ENCODE measurements at regions not wholly inside any gene's neighbourhood (a gene's known extent, or its start where the extent isn't known, plus 50 kb on each side); places are given as distances from the start of the nearest gene placed in this dataset.

DNA sequence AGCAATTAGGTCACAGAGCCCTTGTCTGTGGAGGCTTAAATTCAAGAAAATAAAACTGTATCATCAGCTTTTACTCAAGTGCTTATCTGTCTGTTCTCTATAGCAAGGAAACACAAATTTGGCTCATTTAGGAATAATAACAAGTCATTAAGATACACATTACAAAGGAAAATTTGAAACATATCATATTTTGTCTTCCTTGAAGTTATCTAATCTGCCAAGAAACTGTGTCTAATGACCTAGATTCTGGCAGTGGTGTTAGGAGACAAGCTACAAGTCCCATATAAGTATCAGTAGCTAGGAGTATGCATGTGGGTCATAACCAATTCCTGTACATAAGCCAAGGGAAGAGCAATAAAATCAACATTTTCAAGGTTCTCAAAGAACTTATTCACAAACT lies 108.2 kb upstream of the SETMAR start:
- no peak for DNase-seq (ENCODE audit: low spot score)
- H3K36me3 ChIP-seq (ENCODE audit: insufficient read depth, low read length, poor library complexity, severe bottlenecking) = no peaks in the 10 kb centered on the region
- CTCF ChIA-PET = no interaction called here
- no peaks in the 10 kb centered on the region for H3K27me3 ChIP-seq (replicated peaks; ENCODE audit: insufficient read depth, low read depth, low read length, poor library complexity)
- H3K9me3 ChIP-seq (ENCODE audit: low read depth, low read length, poor library complexity, severe bottlenecking) = peaks cover 18% of the 10 kb centered on the region
- POLR2A ChIA-PET (ENCODE audit: low non-redundant PET) = no interaction called here
- H3K4me3 ChIP-seq (ENCODE audit: low read depth, low read length, poor library complexity, severe bottlenecking) = no peak overlapping the region
- no peak overlapping the region for H3K27ac ChIP-seq (ENCODE audit: low read depth, low read length, poor library complexity, severe bottlenecking)
- BruUV-seq (replicated peaks) = no TSS peak
- H3K4me1 ChIP-seq (ENCODE audit: insufficient read depth, low read length, poor library complexity, severe bottlenecking) = no peaks in the 10 kb centered on the region
- TF ChIP-seq EZH2 (IDR thresholded peaks at IDR 0.05; ENCODE audit: borderline replicate concordance, low read depth, low read length, poor library complexity, severe bottlenecking) = no peak
- TF ChIP-seq, protein P1, sequence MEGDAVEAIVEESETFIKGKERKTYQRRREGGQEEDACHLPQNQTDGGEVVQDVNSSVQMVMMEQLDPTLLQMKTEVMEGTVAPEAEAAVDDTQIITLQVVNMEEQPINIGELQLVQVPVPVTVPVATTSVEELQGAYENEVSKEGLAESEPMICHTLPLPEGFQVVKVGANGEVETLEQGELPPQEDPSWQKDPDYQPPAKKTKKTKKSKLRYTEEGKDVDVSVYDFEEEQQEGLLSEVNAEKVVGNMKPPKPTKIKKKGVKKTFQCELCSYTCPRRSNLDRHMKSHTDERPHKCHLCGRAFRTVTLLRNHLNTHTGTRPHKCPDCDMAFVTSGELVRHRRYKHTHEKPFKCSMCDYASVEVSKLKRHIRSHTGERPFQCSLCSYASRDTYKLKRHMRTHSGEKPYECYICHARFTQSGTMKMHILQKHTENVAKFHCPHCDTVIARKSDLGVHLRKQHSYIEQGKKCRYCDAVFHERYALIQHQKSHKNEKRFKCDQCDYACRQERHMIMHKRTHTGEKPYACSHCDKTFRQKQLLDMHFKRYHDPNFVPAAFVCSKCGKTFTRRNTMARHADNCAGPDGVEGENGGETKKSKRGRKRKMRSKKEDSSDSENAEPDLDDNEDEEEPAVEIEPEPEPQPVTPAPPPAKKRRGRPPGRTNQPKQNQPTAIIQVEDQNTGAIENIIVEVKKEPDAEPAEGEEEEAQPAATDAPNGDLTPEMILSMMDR (conservative IDR thresholded peaks at IDR 0.05; ENCODE audit: low read depth, low read length) = no peak
- intact Hi-C loops (cut with micrococcal nuclease; ENCODE audit: unreplicated experiment) = no loop called here

DNA sequence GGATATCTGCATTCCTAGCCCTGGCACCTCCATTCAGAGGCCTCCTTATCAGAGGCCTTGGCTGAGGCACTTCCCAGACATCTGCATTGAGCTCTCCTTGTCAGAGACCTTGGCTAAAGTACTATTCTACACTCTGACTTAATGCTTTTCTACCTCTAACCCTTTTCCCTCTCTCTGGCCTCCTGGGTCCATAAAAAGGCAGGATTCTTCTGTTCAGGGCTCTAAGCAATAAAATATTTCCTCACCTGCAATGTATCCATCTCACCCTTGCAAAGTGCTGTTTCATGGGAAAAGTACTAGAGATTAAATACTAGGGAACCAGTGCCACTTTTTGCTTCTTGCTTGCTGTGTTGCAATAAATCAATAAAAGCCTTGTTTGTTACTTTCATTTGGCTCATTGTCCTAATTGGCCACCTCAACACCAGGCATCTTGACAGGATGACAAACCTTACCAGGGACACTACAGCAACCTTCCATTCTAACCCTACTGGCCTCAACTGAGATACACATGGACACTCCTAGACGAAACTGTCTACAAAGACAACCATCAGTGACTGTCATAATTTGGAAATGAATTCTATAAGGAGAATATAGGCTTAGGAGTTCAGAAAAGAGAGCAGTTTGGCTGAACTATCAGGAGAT lies 106.5 kb upstream of the SETMAR start:
- no peaks in the 10 kb centered on the region for H3K36me3 ChIP-seq (ENCODE audit: insufficient read depth, low read length, poor library complexity, severe bottlenecking)
- intact Hi-C loops (cut with micrococcal nuclease; ENCODE audit: unreplicated experiment) = no loop called here
- H3K9me3 ChIP-seq (ENCODE audit: low read depth, low read length, poor library complexity, severe bottlenecking) = peaks cover 18% of the 10 kb centered on the region
- no TSS peak for BruUV-seq (replicated peaks)
- no peak for DNase-seq (ENCODE audit: low spot score)
- no peaks in the 10 kb centered on the region for H3K27me3 ChIP-seq (replicated peaks; ENCODE audit: insufficient read depth, low read depth, low read length, poor library complexity)
- no peak for TF ChIP-seq EZH2 (IDR thresholded peaks at IDR 0.05; ENCODE audit: borderline replicate concordance, low read depth, low read length, poor library complexity, severe bottlenecking)
- TF ChIP-seq, protein P1 (conservative IDR thresholded peaks at IDR 0.05; ENCODE audit: low read depth, low read length) = no peak
- H3K4me1 ChIP-seq (ENCODE audit: insufficient read depth, low read length, poor library complexity, severe bottlenecking) = no peaks in the 10 kb centered on the region
- POLR2A ChIA-PET (ENCODE audit: low non-redundant PET) = no interaction called here
- CTCF ChIA-PET = no interaction called here
- H3K27ac ChIP-seq (ENCODE audit: low read depth, low read length, poor library complexity, severe bottlenecking) = no peak overlapping the region
- no peak overlapping the region for H3K4me3 ChIP-seq (ENCODE audit: low read depth, low read length, poor library complexity, severe bottlenecking)

DNA sequence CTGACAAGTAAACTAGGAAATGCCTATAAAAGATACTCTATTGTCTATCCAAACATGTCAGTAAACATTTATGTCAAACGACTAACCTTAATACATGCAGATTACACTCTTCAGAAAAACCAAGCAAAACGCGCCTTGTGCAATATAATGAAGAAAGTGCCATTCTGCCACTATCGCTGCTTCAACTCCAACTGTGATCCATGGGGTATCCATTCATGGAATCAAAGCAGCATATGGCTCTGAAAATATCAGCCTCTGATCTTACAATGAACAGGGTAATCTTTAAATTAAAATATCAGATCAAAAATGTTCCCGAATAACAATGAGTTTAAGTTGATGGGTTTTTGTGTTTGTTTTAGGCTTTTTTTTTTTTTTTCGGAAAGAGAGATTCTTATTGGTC lies 105.5 kb upstream of the SETMAR start:
- no peaks in the 10 kb centered on the region for H3K4me1 ChIP-seq (ENCODE audit: insufficient read depth, low read length, poor library complexity, severe bottlenecking)
- peaks cover 19% of the 10 kb centered on the region for H3K9me3 ChIP-seq (ENCODE audit: low read depth, low read length, poor library complexity, severe bottlenecking)
- no peak overlapping the region for H3K27ac ChIP-seq (ENCODE audit: low read depth, low read length, poor library complexity, severe bottlenecking)
- TF ChIP-seq, protein P1 (conservative IDR thresholded peaks at IDR 0.05; ENCODE audit: low read depth, low read length) = no peak
- no peak for TF ChIP-seq EZH2 (IDR thresholded peaks at IDR 0.05; ENCODE audit: borderline replicate concordance, low read depth, low read length, poor library complexity, severe bottlenecking)
- H3K27me3 ChIP-seq (replicated peaks; ENCODE audit: insufficient read depth, low read depth, low read length, poor library complexity) = no peaks in the 10 kb centered on the region
- no peaks in the 10 kb centered on the region for H3K36me3 ChIP-seq (ENCODE audit: insufficient read depth, low read length, poor library complexity, severe bottlenecking)
- ChIA-PET POLR2A (ENCODE audit: low non-redundant PET) (no interaction called here), CTCF (no interaction called here)
- no peak overlapping the region for H3K4me3 ChIP-seq (ENCODE audit: low read depth, low read length, poor library complexity, severe bottlenecking)
- BruUV-seq (replicated peaks) = no TSS peak
- intact Hi-C loops (cut with micrococcal nuclease; ENCODE audit: unreplicated experiment) = no loop called here
- DNase-seq (ENCODE audit: low spot score) = no peak
